ENCODE measurements at regions not wholly inside any gene's neighbourhood (a gene's known extent, or its start where the extent isn't known, plus 50 kb on each side); places are given as distances from the start of the nearest gene placed in this dataset.
A peak's percentile ranks its signal among the peaks of the same experiment; 100 is the strongest.

GRCh38 chr5:1997640-1998347 is 115.1 kb upstream of the IRX4 start:
- peaks cover 27% of the 10 kb centered on the region for H3K9me3 Mint-ChIP-seq (ENCODE audit: unreplicated experiment)
- no peak for TF ChIP-seq CTCF (IDR thresholded peaks at IDR 0.05)
- no peak overlapping the region for H3K27ac Mint-ChIP-seq (ENCODE audit: unreplicated experiment)
- DNase-seq (ENCODE audit: extremely low spot score, unreplicated experiment): peak; percentile 36
- no peak overlapping the region for H3K4me3 Mint-ChIP-seq (ENCODE audit: unreplicated experiment)
- no peaks in the 10 kb centered on the region for H3K27me3 Mint-ChIP-seq (ENCODE audit: unreplicated experiment)
- no peaks in the 10 kb centered on the region for H3K4me1 Mint-ChIP-seq (ENCODE audit: unreplicated experiment)
- H3K36me3 Mint-ChIP-seq (ENCODE audit: unreplicated experiment): no peaks in the 10 kb centered on the region

GRCh38 chr5:1995491-1995890 is 112.8 kb upstream of the IRX4 start:
- Mint-ChIP-seq H3K27me3 (ENCODE audit: unreplicated experiment) (no peaks in the 10 kb centered on the region), H3K4me3 (ENCODE audit: unreplicated experiment) (no peak overlapping the region), H3K4me1 (ENCODE audit: unreplicated experiment) (no peaks in the 10 kb centered on the region), H3K36me3 (ENCODE audit: unreplicated experiment) (no peaks in the 10 kb centered on the region), H3K27ac (ENCODE audit: unreplicated experiment) (no peak overlapping the region), H3K9me3 (ENCODE audit: unreplicated experiment) (peaks cover 27% of the 10 kb centered on the region)
- DNase-seq (ENCODE audit: extremely low spot score, unreplicated experiment): peak; percentile 73
- no peak for TF ChIP-seq CTCF (IDR thresholded peaks at IDR 0.05)

GRCh38 chr5:1987471-1987870 is 104.7 kb upstream of the IRX4 start:
- peak; percentile 36 for DNase-seq (ENCODE audit: extremely low spot score, unreplicated experiment)
- no peak overlapping the region for H3K27ac Mint-ChIP-seq (ENCODE audit: unreplicated experiment)
- H3K36me3 Mint-ChIP-seq (ENCODE audit: unreplicated experiment): no peaks in the 10 kb centered on the region
- peaks cover 6% of the 10 kb centered on the region for H3K9me3 Mint-ChIP-seq (ENCODE audit: unreplicated experiment)
- peaks cover 2% of the 10 kb centered on the region for H3K27me3 Mint-ChIP-seq (ENCODE audit: unreplicated experiment)
- no peak overlapping the region for H3K4me3 Mint-ChIP-seq (ENCODE audit: unreplicated experiment)
- no peaks in the 10 kb centered on the region for H3K4me1 Mint-ChIP-seq (ENCODE audit: unreplicated experiment)
- TF ChIP-seq CTCF (IDR thresholded peaks at IDR 0.05): no peak

GRCh38 chr5:1985781-1986180 is 103.1 kb upstream of the IRX4 start:
- no peaks in the 10 kb centered on the region for H3K4me1 Mint-ChIP-seq (ENCODE audit: unreplicated experiment)
- peaks cover 6% of the 10 kb centered on the region for H3K9me3 Mint-ChIP-seq (ENCODE audit: unreplicated experiment)
- H3K4me3 Mint-ChIP-seq (ENCODE audit: unreplicated experiment): no peak overlapping the region
- no peak overlapping the region for H3K27ac Mint-ChIP-seq (ENCODE audit: unreplicated experiment)
- no peaks in the 10 kb centered on the region for H3K36me3 Mint-ChIP-seq (ENCODE audit: unreplicated experiment)
- DNase-seq (ENCODE audit: extremely low spot score, unreplicated experiment): peak; percentile 66
- TF ChIP-seq CTCF (IDR thresholded peaks at IDR 0.05): no peak
- H3K27me3 Mint-ChIP-seq (ENCODE audit: unreplicated experiment): peaks cover 2% of the 10 kb centered on the region

- H3K4me3 Mint-ChIP-seq (ENCODE audit: unreplicated experiment): no peak overlapping the region
- peaks cover 2% of the 10 kb centered on the region for H3K27me3 Mint-ChIP-seq (ENCODE audit: unreplicated experiment)
These were observed 101.4 kb upstream of the IRX4 start for GRCh38 chr5:1983919-1984695.

More at GRCh38 chr5:1983919-1984695, 101.4 kb upstream of the IRX4 start:
- H3K27ac Mint-ChIP-seq (ENCODE audit: unreplicated experiment): no peak overlapping the region
- DNase-seq (ENCODE audit: extremely low spot score, unreplicated experiment): peak; percentile 49
- no peak for TF ChIP-seq CTCF (IDR thresholded peaks at IDR 0.05)
- H3K4me1 Mint-ChIP-seq (ENCODE audit: unreplicated experiment): no peaks in the 10 kb centered on the region
- no peaks in the 10 kb centered on the region for H3K9me3 Mint-ChIP-seq (ENCODE audit: unreplicated experiment)
- H3K36me3 Mint-ChIP-seq (ENCODE audit: unreplicated experiment): no peaks in the 10 kb centered on the region
